ENCODE measurements at regions not wholly inside any gene's neighbourhood (a gene's known extent, or its start where the extent isn't known, plus 50 kb on each side); places are given as distances from the start of the nearest gene placed in this dataset.
A peak's percentile ranks its signal among the peaks of the same experiment; 100 is the strongest.

GRCh38 chr10:80861882-80862281 lies 324.2 kb downstream of the SH2D4B start:
- no peak for DNase-seq

- DNase-seq: no peak
Measured at GRCh38 chr10:80870282-80870681, 332.6 kb downstream of the SH2D4B start.

GRCh38 chr10:80871083-80871482 lies 333.4 kb downstream of the SH2D4B start:
- no peak for DNase-seq

- DNase-seq: no peak
Measured at GRCh38 chr10:80878330-80878729, 340.6 kb downstream of the SH2D4B start.

- no peak for DNase-seq
Measured at GRCh38 chr10:80890146-80890545, 352.4 kb downstream of the SH2D4B start.

- DNase-seq: no peak
Measured at GRCh38 chr10:80893256-80893655, 355.6 kb downstream of the SH2D4B start.

- no peak for DNase-seq
Measured at GRCh38 chr10:80894311-80894791, 356.6 kb downstream of the SH2D4B start.

- DNase-seq: no peak
Measured at GRCh38 chr10:80894797-80895467, 357.2 kb downstream of the SH2D4B start.

- DNase-seq: no peak
Measured at GRCh38 chr10:80896076-80896475, 358.4 kb downstream of the SH2D4B start.

GRCh38 chr10:80896959-80897358 lies 359.3 kb downstream of the SH2D4B start:
- DNase-seq: no peak

- DNase-seq: no peak
Measured at GRCh38 chr10:80900661-80901060, 363.0 kb downstream of the SH2D4B start.

GRCh38 chr10:80908611-80909010 lies 370.9 kb downstream of the SH2D4B start:
- DNase-seq: no peak

- no peak for DNase-seq
Measured at GRCh38 chr10:80909254-80909653, 371.6 kb downstream of the SH2D4B start.

GRCh38 chr10:80917636-80918035 lies 379.9 kb downstream of the SH2D4B start:
- no peak for DNase-seq

- DNase-seq: no peak
Measured at GRCh38 chr10:80921032-80921431, 383.3 kb downstream of the SH2D4B start.

GRCh38 chr10:80924063-80924952 lies 386.6 kb downstream of the SH2D4B start:
- DNase-seq: peak; percentile 55 to 73 (median 66)

GRCh38 chr10:80927419-80928078 lies 389.8 kb downstream of the SH2D4B start:
- no peak for DNase-seq

- DNase-seq: peak; percentile 11 to 47 (median 38)
Measured at GRCh38 chr10:80938903-80939302, 401.2 kb downstream of the SH2D4B start.

GRCh38 chr10:80945264-80945880 lies 407.7 kb downstream of the SH2D4B start:
- DNase-seq: peak in 3 of 4 experiments; percentile 33 to 47 (median 42)

GRCh38 chr10:80946073-80946472 lies 408.4 kb downstream of the SH2D4B start:
- no peak for DNase-seq

GRCh38 chr10:80946957-80947726 lies 409.4 kb downstream of the SH2D4B start:
- no peak for DNase-seq

- DNase-seq: no peak
Measured at GRCh38 chr10:80949785-80950184, 412.1 kb downstream of the SH2D4B start.

Measured in suppressor macrophage (primary cell).